ENCODE measurements at regions not wholly inside any gene's neighbourhood (a gene's known extent, or its start where the extent isn't known, plus 50 kb on each side); places are given as distances from the start of the nearest gene placed in this dataset.

GRCh38 chr2:186949726-186950256 lies 100.8 kb upstream of the ZSWIM2 start:
- no peak for DNase-seq (ENCODE audit: low spot score)

More at GRCh38 chr2:186949726-186950256, 100.8 kb upstream of the ZSWIM2 start:
- H3K27ac Mint-ChIP-seq = no peak overlapping the region
- no peak overlapping the region for H3K4me2 ChIP-seq
- H3K4me3 Mint-ChIP-seq = no peak overlapping the region
- no peaks in the 10 kb centered on the region for H3K79me2 ChIP-seq (replicated peaks; ENCODE audit: insufficient read depth)
- ATAC-seq = no peak
- TF ChIP-seq ZNF462 (CRISPR knock-in tag; IDR thresholded peaks at IDR 0.05) = no peak
- TF ChIP-seq STAT1 (IDR thresholded peaks at IDR 0.05; ENCODE audit: unreplicated experiment) = no peak
- no peak for TF ChIP-seq JUNB (IDR thresholded peaks at IDR 0.05; ENCODE audit: unreplicated experiment)
- TF ChIP-seq, protein P1, sequence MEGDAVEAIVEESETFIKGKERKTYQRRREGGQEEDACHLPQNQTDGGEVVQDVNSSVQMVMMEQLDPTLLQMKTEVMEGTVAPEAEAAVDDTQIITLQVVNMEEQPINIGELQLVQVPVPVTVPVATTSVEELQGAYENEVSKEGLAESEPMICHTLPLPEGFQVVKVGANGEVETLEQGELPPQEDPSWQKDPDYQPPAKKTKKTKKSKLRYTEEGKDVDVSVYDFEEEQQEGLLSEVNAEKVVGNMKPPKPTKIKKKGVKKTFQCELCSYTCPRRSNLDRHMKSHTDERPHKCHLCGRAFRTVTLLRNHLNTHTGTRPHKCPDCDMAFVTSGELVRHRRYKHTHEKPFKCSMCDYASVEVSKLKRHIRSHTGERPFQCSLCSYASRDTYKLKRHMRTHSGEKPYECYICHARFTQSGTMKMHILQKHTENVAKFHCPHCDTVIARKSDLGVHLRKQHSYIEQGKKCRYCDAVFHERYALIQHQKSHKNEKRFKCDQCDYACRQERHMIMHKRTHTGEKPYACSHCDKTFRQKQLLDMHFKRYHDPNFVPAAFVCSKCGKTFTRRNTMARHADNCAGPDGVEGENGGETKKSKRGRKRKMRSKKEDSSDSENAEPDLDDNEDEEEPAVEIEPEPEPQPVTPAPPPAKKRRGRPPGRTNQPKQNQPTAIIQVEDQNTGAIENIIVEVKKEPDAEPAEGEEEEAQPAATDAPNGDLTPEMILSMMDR (conservative IDR thresholded peaks at IDR 0.05; ENCODE audit: low read depth in 2 of 2) = no peak
- TF ChIP-seq POLR2AphosphoS5 (IDR thresholded peaks at IDR 0.05; ENCODE audit: low read depth) = no peak
- no peak overlapping the region for H2AFZ ChIP-seq
- H3F3A ChIP-seq (replicated peaks; ENCODE audit: low read depth) = no peaks in the 10 kb centered on the region
- H3K4me3 ChIP-seq = no peak overlapping the region
- no peaks in the 10 kb centered on the region for H3K36me3 ChIP-seq (ENCODE audit: insufficient read depth)
- H3K27ac ChIP-seq (ENCODE audit: low read depth) = no peak overlapping the region
- no peaks in the 10 kb centered on the region for H3K9me2 ChIP-seq (ENCODE audit: insufficient read depth)
- H3K36me3 Mint-ChIP-seq (ENCODE audit: low read depth) = no peaks in the 10 kb centered on the region; the same call in 2 of the 3 replicates
- H3K27me3 Mint-ChIP-seq (ENCODE audit: insufficient read depth, low read depth, poor library complexity) = no peaks in the 10 kb centered on the region
- no peaks in the 10 kb centered on the region for H3K9me3 Mint-ChIP-seq
- H3K27me3 ChIP-seq (ENCODE audit: insufficient read depth) = no peaks in the 10 kb centered on the region
- no peaks in the 10 kb centered on the region for H3K4me1 Mint-ChIP-seq
- H3K4me1 ChIP-seq (ENCODE audit: insufficient read depth) = no peaks in the 10 kb centered on the region
- no peaks in the 10 kb centered on the region for H4K20me1 ChIP-seq (replicated peaks; ENCODE audit: insufficient read depth)

Measured in GM23338 (cell line).